AG09309 (cell line): ENCODE measurements at regions not wholly inside any gene's neighbourhood (a gene's known extent, or its start where the extent isn't known, plus 50 kb on each side); places are given as distances from the start of the nearest gene placed in this dataset.
"Not testable (repeated sequence)": the region's sequence is repeated elsewhere in the genome, so short reads cannot be mapped to it uniquely, and the experiment has no call there.

Experiments used
- DNase-seq: peaks from one replicate; pipeline ENCODE4 v3.0.0-alpha.2; 2010; ENCODE audit warnings: low read depth
- H3K4me3 ChIP-seq: 2 replicates; pipeline ENCODE4 v1.5.1; 2011; ENCODE audit warnings: mild to moderate bottlenecking, low read depth, low read length, moderate library complexity; ENCODE audit not compliant: control insufficient read depth
- CTCF ChIP-seq: IDR thresholded peaks from 2 replicates; pipeline ENCODE4 v1.5.1; 2011; ENCODE audit warnings: mild to moderate bottlenecking, low read depth, low read length, inconsistent platforms; ENCODE audit not compliant: insufficient read depth, control insufficient read depth; ENCODE audit errors: missing control alignments

DNA sequence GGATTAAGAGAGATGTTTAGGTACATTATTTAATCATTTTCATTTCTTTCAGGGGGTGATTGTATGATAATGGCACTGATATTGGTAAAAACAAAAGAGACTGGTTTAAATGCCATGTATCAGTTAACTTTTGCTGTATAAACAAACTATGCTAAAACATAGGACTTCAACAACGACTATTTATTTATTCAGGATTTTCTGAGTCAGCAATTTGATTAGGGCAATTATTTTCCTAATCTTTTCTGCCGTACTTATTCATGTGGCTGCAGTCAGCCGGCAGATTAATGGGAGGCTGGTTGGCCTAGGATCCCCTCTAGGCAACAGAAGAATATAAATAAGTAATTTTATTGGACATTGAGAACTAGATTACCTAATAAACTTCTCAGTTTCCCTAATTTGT lies 661.7 kb upstream of the RAG2 start:
- no peak for DNase-seq
- TF ChIP-seq CTCF = no peak
- no peak overlapping the region for H3K4me3 ChIP-seq

GRCh38 chr11:37248145-37248544 lies 650.1 kb upstream of the RAG2 start:
- no peak for TF ChIP-seq CTCF
- DNase-seq = no peak

GRCh38 chr11:37246092-37246491 lies 648.1 kb upstream of the RAG2 start:
- H3K4me3 ChIP-seq, DNase-seq: not testable (repeated sequence)

More at GRCh38 chr11:37248145-37248544, 650.1 kb upstream of the RAG2 start:
- H3K4me3 ChIP-seq = no peak overlapping the region

GRCh38 chr11:37230865-37231264 lies 632.8 kb upstream of the RAG2 start:
- DNase-seq = no peak
- no peak overlapping the region for H3K4me3 ChIP-seq
- no peak for TF ChIP-seq CTCF

GRCh38 chr11:37223962-37224361 lies 625.9 kb upstream of the RAG2 start:
- no peak overlapping the region for H3K4me3 ChIP-seq
- TF ChIP-seq CTCF = no peak
- no peak for DNase-seq

DNA sequence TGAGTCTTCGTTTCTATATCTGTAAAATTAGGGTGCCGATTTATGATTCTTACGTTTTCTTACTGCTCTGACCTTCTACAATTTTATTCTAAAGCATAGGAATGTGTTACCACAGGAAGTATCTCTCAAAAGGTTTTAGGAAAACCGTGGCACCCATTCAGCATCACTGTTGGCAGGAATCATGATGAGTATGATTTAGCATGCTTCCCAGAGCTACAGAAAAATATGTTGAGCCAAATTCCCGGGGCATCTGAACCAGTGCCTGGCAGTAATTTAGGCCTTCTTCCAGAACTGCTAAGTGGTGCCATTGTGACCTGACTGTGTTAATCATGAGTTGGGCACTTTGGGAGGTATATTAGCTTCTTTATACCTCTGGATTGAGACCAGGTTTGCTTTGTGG lies 605.0 kb upstream of the RAG2 start:
- no peak for DNase-seq
- TF ChIP-seq CTCF = no peak
- no peak overlapping the region for H3K4me3 ChIP-seq

GRCh38 chr11:37199082-37199481 lies 601.0 kb upstream of the RAG2 start:
- no peak for TF ChIP-seq CTCF

DNA sequence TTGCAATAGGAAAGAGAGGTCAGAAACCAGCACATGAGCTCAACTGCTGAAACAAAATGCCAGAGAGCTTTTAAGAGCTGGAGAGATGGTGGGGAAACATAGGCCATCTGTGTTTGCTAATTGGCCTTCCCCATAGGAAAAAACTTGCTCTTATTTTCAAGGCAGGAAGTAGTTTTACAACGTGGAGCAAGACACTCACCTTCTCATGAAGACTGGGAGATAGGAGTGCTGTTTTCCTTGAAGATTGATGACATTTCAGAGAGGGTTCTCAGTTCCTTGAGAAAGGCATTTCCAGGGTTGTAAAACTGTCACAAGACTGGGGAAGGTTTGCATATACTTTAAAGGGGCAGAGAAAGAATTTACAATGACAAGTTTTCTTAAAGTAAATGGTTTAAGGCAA lies 586.3 kb upstream of the RAG2 start:
- H3K4me3 ChIP-seq = no peak overlapping the region
- no peak for DNase-seq
- TF ChIP-seq CTCF = no peak

More at GRCh38 chr11:37199082-37199481, 601.0 kb upstream of the RAG2 start:
- no peak overlapping the region for H3K4me3 ChIP-seq
- DNase-seq = no peak
